HG03378 (cell line): ENCODE measurements at regions not wholly inside any gene's neighbourhood (a gene's known extent, or its start where the extent isn't known, plus 50 kb on each side); places are given as distances from the start of the nearest gene placed in this dataset.
"Not testable (repeated sequence)": the region's sequence is repeated elsewhere in the genome, so short reads cannot be mapped to it uniquely, and the experiment has no call there.

Experiments used
- ATAC-seq: cut with Tn5 transposase; IDR thresholded peaks from one replicate; pipeline ENCODE4 v1.9.1; 2021; ENCODE audit warnings: mild to moderate bottlenecking, moderate library complexity; ENCODE audit not compliant: unreplicated experiment

DNA sequence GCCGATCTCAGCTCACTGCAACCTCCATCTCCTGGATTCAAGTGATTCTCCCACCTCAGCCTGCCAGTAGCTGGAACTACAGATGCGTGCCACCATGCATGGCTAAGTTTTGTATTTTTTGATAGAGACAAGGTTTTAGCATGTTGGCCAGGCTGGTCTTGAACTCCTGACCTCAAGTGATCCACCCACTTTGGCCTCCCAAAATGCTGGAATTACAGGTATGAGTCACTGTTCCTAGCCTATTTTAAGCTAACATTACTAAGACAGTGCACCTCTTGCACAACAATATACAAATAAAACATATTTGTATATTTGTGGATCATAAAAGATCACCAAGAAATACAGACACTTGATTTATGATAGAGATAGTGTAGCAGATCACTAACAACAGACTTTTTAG is 139.1 kb downstream of the DUSP10 start:
- no peak for ATAC-seq

DNA sequence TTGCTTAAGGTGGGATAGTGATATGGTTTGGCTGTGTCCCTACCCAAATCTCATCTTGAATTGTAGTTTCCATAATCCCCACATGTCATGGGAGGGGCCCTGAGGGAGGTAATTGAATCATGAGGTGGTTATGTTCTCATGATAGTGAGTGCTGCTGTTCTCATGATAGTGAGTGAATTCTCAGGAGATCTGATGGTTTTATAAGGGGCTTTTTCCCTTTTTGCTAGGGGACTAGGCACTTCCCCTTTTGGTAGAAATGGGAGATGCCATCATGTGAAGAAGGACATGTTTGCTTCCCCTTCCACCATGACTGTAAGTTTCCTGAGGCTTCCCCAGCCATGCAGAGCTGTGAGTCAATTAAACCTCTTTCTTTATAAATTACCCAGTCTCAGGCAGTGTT is 137.5 kb downstream of the DUSP10 start:
- not testable (repeated sequence) for ATAC-seq

GRCh38 chr1:221604948-221605347 is 136.9 kb downstream of the DUSP10 start:
- no peak for ATAC-seq

DNA sequence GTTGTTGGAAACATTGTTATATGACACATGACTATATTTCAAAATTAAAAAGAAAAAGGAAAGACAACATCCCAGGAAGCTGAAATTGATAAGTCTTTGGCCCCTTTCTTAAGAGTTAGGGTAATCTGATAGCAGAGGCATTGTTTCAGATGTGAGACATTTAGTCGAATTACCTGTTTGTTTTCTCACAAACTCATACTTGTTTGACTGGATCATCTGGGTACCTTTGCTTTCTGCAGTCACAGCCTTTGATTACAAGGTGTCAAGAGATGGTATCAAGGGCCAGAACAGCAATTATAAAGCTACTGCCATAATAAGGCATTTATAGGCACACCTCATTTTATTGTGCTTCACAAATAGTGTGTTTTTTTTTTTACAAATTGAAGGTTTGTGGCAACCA is 136.3 kb downstream of the DUSP10 start:
- no peak for ATAC-seq

GRCh38 chr1:221606256-221606655 is 135.6 kb downstream of the DUSP10 start:
- ATAC-seq = no peak

DNA sequence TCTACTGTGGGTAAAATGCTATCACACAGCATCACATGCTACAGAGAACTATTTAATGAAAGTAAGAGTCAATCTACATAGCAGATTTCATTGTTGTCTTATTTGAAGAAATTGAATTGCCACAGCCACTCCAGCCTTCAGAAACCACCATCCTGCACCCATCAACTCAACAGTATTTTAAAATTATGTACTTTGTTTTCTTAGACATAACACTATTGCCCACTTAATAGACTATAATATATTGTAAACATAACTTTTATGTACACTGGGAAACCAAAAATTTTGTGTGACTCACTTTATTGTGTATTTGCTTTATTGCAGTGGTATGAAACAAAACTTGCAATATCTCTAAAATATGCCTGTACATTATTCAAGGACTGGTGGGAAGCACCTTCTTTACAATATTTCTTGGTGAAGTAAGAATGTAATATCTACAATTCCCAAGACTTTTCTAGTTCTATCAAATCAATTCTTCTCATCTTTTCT is 133.0 kb downstream of the DUSP10 start:
- no peak for ATAC-seq

DNA sequence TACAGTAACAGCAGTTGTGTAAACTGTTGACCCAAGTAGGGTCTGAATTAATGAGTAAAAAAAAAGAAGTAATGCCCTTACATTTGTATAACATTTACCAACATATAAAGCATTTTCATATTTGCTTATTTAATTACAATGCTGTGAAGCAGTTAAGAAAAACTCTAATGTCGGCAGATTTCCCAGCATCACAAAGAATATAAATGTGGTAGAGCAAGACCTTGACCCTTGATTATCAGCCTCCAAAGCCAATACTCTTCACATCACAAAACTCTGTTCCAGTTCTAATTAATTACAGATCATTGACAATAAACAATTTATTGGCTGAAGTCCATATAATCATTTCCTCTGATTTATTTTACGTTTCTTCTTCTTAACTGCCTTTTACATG is 130.2 kb downstream of the DUSP10 start:
- no peak for ATAC-seq

DNA sequence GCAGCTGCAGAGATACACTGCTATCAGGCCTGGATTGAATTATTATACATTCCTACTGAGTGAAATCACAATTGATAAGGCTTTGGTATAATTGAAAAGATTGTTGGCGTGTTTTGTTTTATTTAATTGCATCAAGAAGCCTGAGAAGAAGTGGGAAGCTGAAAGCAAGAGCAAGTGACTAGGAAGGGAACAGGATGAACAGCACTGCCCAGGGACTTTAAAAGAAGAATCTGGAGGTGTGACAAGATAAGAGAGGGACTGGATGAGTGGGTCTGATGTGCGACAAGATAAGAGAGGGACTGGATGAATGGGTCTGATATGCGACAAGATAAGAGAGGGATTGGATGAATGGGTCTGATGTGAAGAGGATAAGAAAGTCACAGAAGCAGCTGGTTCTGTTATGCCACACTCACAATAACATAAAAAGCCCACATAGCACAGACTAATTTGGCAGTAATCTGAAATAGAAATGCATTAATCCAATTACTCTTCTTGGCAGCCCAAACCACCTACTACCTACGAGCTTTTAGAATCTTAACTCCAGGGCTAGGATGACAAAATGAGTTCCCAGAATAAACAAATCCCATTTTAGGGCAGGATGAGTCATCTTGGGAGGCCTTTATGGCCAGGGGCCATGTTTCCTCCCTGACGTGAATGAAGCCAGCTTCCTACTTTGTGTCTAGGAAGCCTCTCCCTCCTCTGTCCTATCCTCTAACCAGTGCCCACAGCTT is 129.7 kb downstream of the DUSP10 start:
- ATAC-seq = no peak

- ATAC-seq = no peak
Observed at GRCh38 chr1:221620437-221621384, 121.2 kb downstream of the DUSP10 start.

DNA sequence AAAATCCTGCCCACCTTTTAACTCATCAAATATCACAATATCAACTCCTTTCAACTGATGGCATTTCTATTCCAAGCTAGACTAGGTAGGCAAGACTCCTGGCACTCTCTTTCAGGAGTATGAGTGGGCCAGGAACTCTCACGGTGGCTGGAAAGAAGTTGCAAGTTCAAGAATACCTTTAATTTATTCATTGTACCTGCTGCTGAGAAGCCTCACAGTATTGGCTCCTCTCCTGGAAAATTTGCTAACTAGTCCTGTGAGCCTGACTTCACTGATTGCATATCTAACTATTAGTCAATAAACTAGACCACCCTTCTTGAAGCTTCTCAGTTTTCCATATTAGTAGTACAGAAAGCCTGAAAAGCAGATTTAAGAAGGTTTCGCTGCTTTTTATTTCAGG is 120.2 kb downstream of the DUSP10 start:
- no peak for ATAC-seq

DNA sequence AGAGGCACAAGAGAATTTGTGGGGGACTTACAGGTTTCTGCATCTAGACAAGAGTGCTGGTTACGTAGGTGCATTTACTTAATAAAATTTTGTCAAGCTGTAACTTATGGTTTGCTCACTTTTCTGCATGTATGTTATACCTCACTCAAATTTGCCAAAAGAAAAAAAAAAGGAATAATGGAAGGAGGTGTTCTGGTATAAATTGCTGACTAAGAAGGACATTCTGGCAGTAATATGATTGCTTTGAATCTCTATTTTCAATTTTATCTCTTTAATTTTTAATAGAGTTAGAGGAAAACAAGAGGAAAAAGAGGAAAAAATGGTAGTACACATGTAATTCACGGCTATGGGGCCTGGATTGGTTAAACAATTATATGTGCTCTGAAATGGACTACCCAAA is 119.5 kb downstream of the DUSP10 start:
- ATAC-seq = no peak

DNA sequence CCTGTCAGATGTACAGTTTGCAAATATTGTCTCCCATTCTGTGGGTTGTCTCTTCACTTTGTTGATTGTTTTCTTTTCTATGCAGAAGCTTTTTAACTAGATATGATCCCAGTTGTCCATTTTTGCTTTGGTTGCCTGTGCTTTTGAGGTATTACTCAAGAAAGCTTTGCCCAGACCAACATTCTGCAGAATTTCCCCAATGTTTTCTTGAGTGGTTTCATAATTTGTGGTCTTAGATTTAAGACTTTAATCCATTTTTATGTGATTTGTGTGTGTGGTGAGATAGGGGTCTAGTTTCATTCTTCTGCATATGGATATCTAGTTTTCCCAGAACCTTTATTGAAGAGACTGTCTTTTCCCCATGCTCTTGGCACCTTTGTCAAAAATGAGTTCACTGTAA is 116.9 kb downstream of the DUSP10 start:
- ATAC-seq = no peak

DNA sequence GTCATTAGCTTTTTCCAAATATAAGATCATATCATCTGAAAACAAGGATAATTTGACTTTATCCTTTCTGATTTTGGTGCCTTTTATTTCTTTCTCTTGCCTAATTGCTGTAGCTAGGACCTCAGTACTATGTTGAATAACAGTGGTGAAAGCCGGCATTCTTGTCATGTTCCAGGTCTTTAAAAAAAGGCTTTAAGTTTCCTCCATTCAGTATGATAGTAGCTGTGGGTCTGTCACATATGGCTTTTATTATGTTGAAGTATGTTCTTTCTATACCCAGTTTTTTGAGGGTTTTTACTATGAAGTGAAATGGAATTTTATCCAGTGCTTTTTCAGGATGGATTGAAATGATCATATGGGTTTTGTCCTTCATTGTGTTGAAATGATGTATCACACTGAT is 115.8 kb downstream of the DUSP10 start:
- no peak for ATAC-seq

DNA sequence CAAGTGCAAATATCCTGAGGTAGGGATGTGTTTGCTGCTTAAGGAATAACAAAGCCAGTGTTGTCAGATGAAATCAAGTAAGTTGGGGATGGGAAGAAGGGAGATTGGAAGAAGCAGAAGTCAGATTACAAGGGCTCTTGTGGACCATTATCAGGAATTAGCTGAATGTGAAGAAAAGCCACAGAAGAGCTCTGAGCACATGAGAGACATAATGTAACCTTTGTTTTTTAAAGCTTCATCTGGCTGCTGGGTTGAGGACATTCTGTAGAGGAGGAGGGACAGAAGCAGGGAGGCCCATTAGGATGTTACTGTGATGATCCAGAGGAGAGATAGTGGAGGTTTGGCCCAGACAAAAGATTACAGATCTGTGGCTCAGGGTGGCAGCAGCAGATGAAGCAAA is 111.7 kb downstream of the DUSP10 start:
- no peak for ATAC-seq

- ATAC-seq = no peak
Observed at GRCh38 chr1:221631556-221631955, 110.3 kb downstream of the DUSP10 start.

GRCh38 chr1:221632072-221632471 is 109.8 kb downstream of the DUSP10 start:
- no peak for ATAC-seq

- ATAC-seq = no peak
Observed at GRCh38 chr1:221633841-221634409, 108.0 kb downstream of the DUSP10 start.

GRCh38 chr1:221634606-221635005 is 107.3 kb downstream of the DUSP10 start:
- ATAC-seq = no peak

GRCh38 chr1:221635305-221635704 is 106.6 kb downstream of the DUSP10 start:
- ATAC-seq = no peak

GRCh38 chr1:221636096-221636495 is 105.8 kb downstream of the DUSP10 start:
- ATAC-seq = no peak

DNA sequence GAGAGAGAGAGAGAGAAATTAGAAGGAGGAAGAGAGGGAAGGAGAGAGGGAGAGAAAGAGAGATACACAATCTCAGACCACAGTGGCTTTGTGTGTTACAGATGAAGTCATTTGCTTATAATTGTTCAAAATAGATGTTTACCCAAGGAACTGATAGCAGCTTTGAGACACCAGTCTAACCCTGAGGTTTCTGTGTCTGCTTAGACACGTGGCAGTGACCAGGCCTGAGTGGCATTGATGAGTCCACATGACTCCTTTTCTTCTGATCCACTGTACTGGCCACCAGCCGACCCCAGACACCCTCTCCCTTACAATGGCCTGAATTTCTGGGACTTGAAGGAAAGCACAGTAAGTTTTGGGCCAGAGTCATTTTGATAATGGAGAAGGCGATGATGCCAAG is 104.9 kb downstream of the DUSP10 start:
- no peak for ATAC-seq

GRCh38 chr1:221637641-221638041 is 104.2 kb downstream of the DUSP10 start:
- ATAC-seq = no peak
